ENCODE measurements at regions not wholly inside any gene's neighbourhood (a gene's known extent, or its start where the extent isn't known, plus 50 kb on each side); places are given as distances from the start of the nearest gene placed in this dataset.

DNA sequence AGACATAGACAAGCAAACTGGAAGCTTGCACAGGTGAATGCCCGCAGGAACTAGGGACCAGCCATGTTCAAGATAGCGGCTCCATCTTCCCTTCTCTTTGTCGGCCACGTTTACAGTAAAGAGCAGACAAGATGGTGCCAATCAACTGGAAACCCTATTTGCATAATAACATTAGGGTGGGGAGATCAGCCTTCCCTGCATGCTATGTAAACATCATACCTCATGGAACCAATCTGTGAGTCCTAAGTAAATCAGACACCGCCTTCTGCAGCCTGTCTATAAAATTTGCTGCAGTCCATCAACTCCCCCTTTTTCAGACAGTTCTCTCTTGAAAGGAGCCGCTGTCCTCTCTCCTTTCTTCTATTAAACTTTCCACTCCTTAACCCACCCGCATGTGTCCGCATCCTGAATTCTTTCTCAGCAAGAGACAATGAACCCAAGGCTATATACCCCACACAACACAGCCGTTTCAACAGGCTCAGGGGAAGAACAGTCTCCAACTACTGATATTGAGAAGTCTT, 384.4 kb downstream of the EIPR1 start:
- Mint-ChIP-seq H3K36me3 (ENCODE audit: low read depth) (peaks cover 3% of the 10 kb centered on the region), H3K27me3 (no peaks in the 10 kb centered on the region), H3K4me1 (no peaks in the 10 kb centered on the region), H3K4me3 (no peak overlapping the region), H3K27ac (no peak overlapping the region)
- H3K9me3 ChIP-seq (ENCODE audit: control insufficient read depth, low read length, poor library complexity, severe bottlenecking), result no peaks in the 10 kb centered on the region
- no peak for ATAC-seq
- DNase-seq, result no peak

DNA sequence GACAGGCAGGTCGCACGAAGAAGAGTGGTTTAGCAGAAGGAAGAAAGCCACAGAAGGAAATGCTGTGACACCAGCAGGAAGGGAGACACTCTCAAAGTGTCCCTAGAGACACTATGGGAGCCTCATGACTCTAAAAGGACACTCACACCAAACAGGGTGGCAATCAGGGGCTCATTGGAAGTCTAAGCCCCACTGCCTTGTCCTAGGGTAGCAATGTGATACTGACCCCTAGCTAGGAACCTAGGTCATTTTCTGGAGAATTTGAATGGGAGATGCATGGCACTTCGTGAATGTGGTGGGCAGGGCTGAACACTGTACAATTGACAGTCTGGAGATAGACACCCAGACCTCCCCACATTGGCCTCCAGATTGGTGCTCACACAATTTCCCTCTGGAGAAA, 385.0 kb downstream of the EIPR1 start:
- Mint-ChIP-seq H3K36me3 (ENCODE audit: low read depth) (peaks cover 3% of the 10 kb centered on the region), H3K4me3 (no peak overlapping the region), H3K27me3 (no peaks in the 10 kb centered on the region), H3K27ac (no peak overlapping the region), H3K4me1 (no peaks in the 10 kb centered on the region)
- DNase-seq (no peak), ATAC-seq (no peak)
- H3K9me3 ChIP-seq (ENCODE audit: control insufficient read depth, low read length, poor library complexity, severe bottlenecking), result no peaks in the 10 kb centered on the region

DNA sequence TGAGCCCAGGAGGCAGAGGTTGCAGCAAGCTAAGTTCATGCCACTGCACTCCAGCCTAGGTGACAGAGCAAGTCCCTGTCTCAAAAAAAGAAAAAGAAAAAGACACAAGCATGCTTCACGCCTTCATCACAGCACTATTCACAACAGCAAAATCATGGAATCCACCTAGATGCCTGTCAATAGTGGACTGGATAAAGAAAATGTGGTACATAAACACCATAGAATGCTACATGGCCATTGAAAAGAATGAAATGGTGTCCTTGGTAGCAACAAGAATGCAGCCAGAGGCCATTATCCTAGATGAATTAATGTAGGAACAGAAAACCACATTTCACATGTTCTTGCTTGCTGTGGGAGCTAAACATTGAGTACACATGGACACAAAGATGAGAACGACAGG, 392.6 kb downstream of the EIPR1 start:
- Mint-ChIP-seq H3K36me3 (ENCODE audit: low read depth) (peaks cover 3% of the 10 kb centered on the region), H3K27me3 (no peaks in the 10 kb centered on the region), H3K4me1 (no peaks in the 10 kb centered on the region), H3K27ac (no peak overlapping the region), H3K4me3 (no peak overlapping the region)
- no peaks in the 10 kb centered on the region for H3K9me3 ChIP-seq (ENCODE audit: control insufficient read depth, low read length, poor library complexity, severe bottlenecking)
- DNase-seq (no peak), ATAC-seq (no peak)

DNA sequence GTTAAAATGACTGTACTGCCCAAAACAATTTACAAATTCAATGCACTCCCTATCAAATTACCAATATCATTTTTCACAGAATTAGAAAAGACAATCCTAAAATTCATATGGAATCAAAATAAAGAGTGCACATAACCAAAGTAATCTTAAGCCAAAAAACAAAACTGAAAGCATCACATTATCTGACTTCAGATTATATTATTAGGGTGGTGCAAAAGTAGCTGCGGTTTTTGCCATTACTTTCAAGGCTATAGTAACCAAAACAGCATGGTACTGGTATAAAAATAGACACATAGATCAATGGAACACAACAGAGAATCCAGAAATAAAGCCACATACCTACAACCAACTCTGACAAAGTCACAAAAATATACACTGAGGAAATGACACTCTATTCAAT, 396.6 kb downstream of the EIPR1 start:
- H3K27ac Mint-ChIP-seq, result no peak overlapping the region
- no peaks in the 10 kb centered on the region for H3K4me1 Mint-ChIP-seq
- no peaks in the 10 kb centered on the region for H3K27me3 Mint-ChIP-seq
- no peak overlapping the region for H3K4me3 Mint-ChIP-seq
- DNase-seq (no peak), ATAC-seq (no peak)
- H3K36me3 Mint-ChIP-seq (ENCODE audit: low read depth), result no peaks in the 10 kb centered on the region
- H3K9me3 ChIP-seq (ENCODE audit: control insufficient read depth, low read length, poor library complexity, severe bottlenecking), result no peaks in the 10 kb centered on the region

GRCh38 chr2:2974982-2975381, 402.6 kb downstream of the EIPR1 start:
- H3K4me3 Mint-ChIP-seq, result no peak overlapping the region
- no peaks in the 10 kb centered on the region for H3K9me3 ChIP-seq (ENCODE audit: control insufficient read depth, low read length, poor library complexity, severe bottlenecking)
- DNase-seq (no peak), ATAC-seq (no peak)
- no peaks in the 10 kb centered on the region for H3K27me3 Mint-ChIP-seq
- H3K4me1 Mint-ChIP-seq, result no peaks in the 10 kb centered on the region
- H3K27ac Mint-ChIP-seq, result no peak overlapping the region
- no peaks in the 10 kb centered on the region for H3K36me3 Mint-ChIP-seq (ENCODE audit: low read depth)

DNA sequence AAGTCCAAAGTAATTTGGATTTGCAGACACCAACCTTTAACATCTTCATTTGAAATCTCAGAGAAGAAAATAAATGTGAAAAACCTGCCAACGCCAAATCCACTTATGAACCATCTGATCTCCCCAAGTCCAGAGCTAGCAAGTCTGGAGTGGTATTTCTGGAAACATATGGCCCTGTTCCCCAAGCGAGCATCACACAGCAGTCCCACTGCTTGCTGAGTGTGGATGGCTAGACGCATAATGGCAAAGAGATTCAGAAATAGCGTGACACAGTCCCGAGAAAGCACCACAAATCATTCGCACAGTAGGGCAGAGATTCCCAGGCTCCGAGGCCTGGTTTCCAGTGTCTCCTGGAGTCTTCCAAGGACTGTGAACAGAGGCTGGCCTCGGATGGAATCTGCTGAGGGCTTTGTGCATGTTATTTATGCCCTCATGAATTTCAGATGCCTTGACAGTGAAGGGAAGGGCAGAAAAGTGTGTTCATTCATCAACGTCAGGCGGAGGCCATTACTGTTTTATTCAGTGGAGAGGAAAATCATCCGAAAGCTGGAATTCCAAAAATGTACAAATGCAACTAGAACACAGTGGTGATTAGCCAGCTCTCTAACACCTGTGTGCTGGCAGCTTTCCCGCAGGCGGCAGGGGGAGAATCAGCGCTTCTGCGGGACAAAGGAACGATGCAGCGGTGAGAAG, 417.0 kb downstream of the EIPR1 start:
- H3K4me3 Mint-ChIP-seq, result no peak overlapping the region
- H3K36me3 Mint-ChIP-seq (ENCODE audit: low read depth), result no peaks in the 10 kb centered on the region
- DNase-seq, result no peak
- H3K4me1 Mint-ChIP-seq, result no peaks in the 10 kb centered on the region
- H3K27ac Mint-ChIP-seq, result no peak overlapping the region
- no peak for ATAC-seq
- H3K27me3 Mint-ChIP-seq, result no peaks in the 10 kb centered on the region
- no peaks in the 10 kb centered on the region for H3K9me3 ChIP-seq (ENCODE audit: control insufficient read depth, low read length, poor library complexity, severe bottlenecking)

- no peak for ATAC-seq
- H3K36me3 Mint-ChIP-seq (ENCODE audit: low read depth), result no peaks in the 10 kb centered on the region
- no peak for DNase-seq
- no peaks in the 10 kb centered on the region for H3K9me3 ChIP-seq (ENCODE audit: control insufficient read depth, low read length, poor library complexity, severe bottlenecking)
- H3K4me3 Mint-ChIP-seq, result no peak overlapping the region
- H3K27ac Mint-ChIP-seq, result no peak overlapping the region
- H3K27me3 Mint-ChIP-seq, result no peaks in the 10 kb centered on the region
- H3K4me1 Mint-ChIP-seq, result no peaks in the 10 kb centered on the region
These were observed 427.1 kb downstream of the EIPR1 start for GRCh38 chr2:2950403-2950952.

GRCh38 chr2:2947406-2947805, 430.2 kb downstream of the EIPR1 start:
- DNase-seq (no peak), ATAC-seq (no peak)
- no peak overlapping the region for H3K27ac Mint-ChIP-seq
- no peak overlapping the region for H3K4me3 Mint-ChIP-seq
- no peaks in the 10 kb centered on the region for H3K4me1 Mint-ChIP-seq
- H3K9me3 ChIP-seq (ENCODE audit: control insufficient read depth, low read length, poor library complexity, severe bottlenecking), result no peaks in the 10 kb centered on the region
- no peaks in the 10 kb centered on the region for H3K27me3 Mint-ChIP-seq
- no peaks in the 10 kb centered on the region for H3K36me3 Mint-ChIP-seq (ENCODE audit: low read depth)

- Mint-ChIP-seq H3K4me3 (no peak overlapping the region), H3K27me3 (no peaks in the 10 kb centered on the region), H3K36me3 (ENCODE audit: low read depth) (no peaks in the 10 kb centered on the region), H3K4me1 (no peaks in the 10 kb centered on the region), H3K27ac (no peak overlapping the region)
- DNase-seq (no peak), ATAC-seq (no peak)
- no peaks in the 10 kb centered on the region for H3K9me3 ChIP-seq (ENCODE audit: control insufficient read depth, low read length, poor library complexity, severe bottlenecking)
These were observed 434.7 kb downstream of the EIPR1 start for GRCh38 chr2:2942906-2943305.

GRCh38 chr2:2942225-2942624, 435.4 kb downstream of the EIPR1 start:
- no peak overlapping the region for H3K27ac Mint-ChIP-seq

GRCh38 chr2:2941205-2941604, 436.4 kb downstream of the EIPR1 start:
- Mint-ChIP-seq H3K4me3 (no peak overlapping the region), H3K27ac (no peak overlapping the region), H3K27me3 (no peaks in the 10 kb centered on the region), H3K36me3 (ENCODE audit: low read depth) (no peaks in the 10 kb centered on the region), H3K4me1 (no peaks in the 10 kb centered on the region)
- no peak for ATAC-seq
- H3K9me3 ChIP-seq (ENCODE audit: control insufficient read depth, low read length, poor library complexity, severe bottlenecking), result no peaks in the 10 kb centered on the region
- DNase-seq, result no peak

More at GRCh38 chr2:2942225-2942624, 435.4 kb downstream of the EIPR1 start:
- Mint-ChIP-seq H3K36me3 (ENCODE audit: low read depth) (no peaks in the 10 kb centered on the region), H3K27me3 (no peaks in the 10 kb centered on the region), H3K4me3 (no peak overlapping the region), H3K4me1 (no peaks in the 10 kb centered on the region)
- ATAC-seq, result no peak
- no peak for DNase-seq
- H3K9me3 ChIP-seq (ENCODE audit: control insufficient read depth, low read length, poor library complexity, severe bottlenecking), result no peaks in the 10 kb centered on the region

DNA sequence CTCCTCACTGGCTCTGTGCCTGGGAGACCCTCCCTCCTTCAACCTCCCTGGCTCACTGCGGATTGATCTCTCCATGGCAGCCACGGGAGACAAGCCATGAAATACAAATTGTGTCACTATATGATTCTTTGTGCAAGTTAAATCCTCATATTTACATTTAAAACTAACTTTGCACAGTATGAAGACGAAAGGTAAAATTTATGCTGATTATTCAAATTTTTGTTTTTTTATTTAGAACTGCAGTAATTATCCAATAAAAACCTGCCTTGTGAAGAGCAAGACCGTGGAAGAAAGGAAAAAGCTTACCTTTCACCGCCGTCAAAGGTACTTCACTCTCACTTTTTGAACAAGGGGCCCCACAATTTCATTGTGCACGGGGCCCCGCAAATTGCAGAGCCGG, 436.9 kb downstream of the EIPR1 start:
- H3K4me1 Mint-ChIP-seq, result no peaks in the 10 kb centered on the region
- no peaks in the 10 kb centered on the region for H3K9me3 ChIP-seq (ENCODE audit: control insufficient read depth, low read length, poor library complexity, severe bottlenecking)
- no peak overlapping the region for H3K27ac Mint-ChIP-seq
- no peaks in the 10 kb centered on the region for H3K27me3 Mint-ChIP-seq
- no peak for DNase-seq
- H3K4me3 Mint-ChIP-seq, result no peak overlapping the region
- H3K36me3 Mint-ChIP-seq (ENCODE audit: low read depth), result no peaks in the 10 kb centered on the region
- ATAC-seq, result no peak

DNA sequence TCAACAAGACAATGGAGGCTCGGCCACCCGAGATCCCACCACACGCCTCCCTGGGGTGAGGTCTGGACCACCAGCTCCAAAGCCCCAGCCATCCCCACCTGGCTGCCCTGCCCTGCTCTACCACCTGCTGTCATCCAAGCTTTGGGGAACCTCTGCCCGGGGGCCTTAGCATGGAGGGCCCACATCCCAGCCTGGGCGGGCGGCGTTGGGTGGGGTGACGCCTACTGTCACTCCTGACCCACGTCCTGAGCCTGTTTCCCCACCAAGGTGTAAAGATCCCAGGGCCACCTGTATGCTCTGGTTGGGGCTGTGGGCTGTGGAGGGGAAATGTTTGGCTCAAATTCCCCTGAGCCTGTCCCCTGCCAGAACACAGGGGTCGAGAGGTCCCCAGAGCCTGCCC, 437.6 kb downstream of the EIPR1 start:
- no peaks in the 10 kb centered on the region for H3K36me3 Mint-ChIP-seq (ENCODE audit: low read depth)

More for the DNA sequence above, 437.6 kb downstream of the EIPR1 start:
- DNase-seq, result no peak
- Mint-ChIP-seq H3K4me1 (no peaks in the 10 kb centered on the region), H3K27ac (no peak overlapping the region), H3K4me3 (no peak overlapping the region), H3K27me3 (no peaks in the 10 kb centered on the region)
- H3K9me3 ChIP-seq (ENCODE audit: control insufficient read depth, low read length, poor library complexity, severe bottlenecking), result no peaks in the 10 kb centered on the region
- ATAC-seq, result no peak

Data from T-helper 17 cell (primary cell).